ENCODE measurements at regions not wholly inside any gene's neighbourhood (a gene's known extent, or its start where the extent isn't known, plus 50 kb on each side); places are given as distances from the start of the nearest gene placed in this dataset.

- Histone ChIP-seq H3K9ac (ENCODE audit: extremely low read depth, insufficient read length, low read length) (no peak overlapping the region), H2BK120ac (ENCODE audit: low read depth, low read length, poor library complexity, severe bottlenecking) (no peak overlapping the region), H2BK15ac (ENCODE audit: low read depth, low read length) (no peak overlapping the region), H3K56ac (ENCODE audit: insufficient read length, low read depth, low read length) (no peak overlapping the region), H3K23ac (ENCODE audit: insufficient read length, low read depth, low read length) (no peak overlapping the region), H2AFZ (ENCODE audit: low read length) (no peak overlapping the region), H4K5ac (ENCODE audit: insufficient read length, low read depth, low read length) (no peak overlapping the region), H2AK5ac (ENCODE audit: insufficient read length, low read length) (no peak overlapping the region), H4K8ac (replicated peaks; ENCODE audit: insufficient read length, low read depth, low read length) (no peak overlapping the region), H3K27me3 (ENCODE audit: insufficient read depth, low read length) (no peaks in the 10 kb centered on the region; the same call in 1 of the 2 replicates), H2BK5ac (ENCODE audit: insufficient read length, low read length) (no peak overlapping the region), H4K20me1 (ENCODE audit: control insufficient read depth, insufficient read depth, insufficient read length) (no peaks in the 10 kb centered on the region), H3K18ac (ENCODE audit: insufficient read length, low read depth, low read length) (no peak overlapping the region), H3K4me1 (ENCODE audit: insufficient read depth, low read length) (no peaks in the 10 kb centered on the region), H3K9me3 (ENCODE audit: control insufficient read depth, low read depth, low read length) (no peaks in the 10 kb centered on the region), H3K79me1 (ENCODE audit: insufficient read depth, low read depth, low read length, poor library complexity, severe bottlenecking) (no peaks in the 10 kb centered on the region), H3K4ac (ENCODE audit: low read depth, low read length) (no peak overlapping the region), H3K4me2 (ENCODE audit: insufficient read depth, insufficient read length, low read length) (peak overlapping the region; percentile 37), H3K27ac (ENCODE audit: insufficient read length, low read depth, low read length) (no peak overlapping the region), H3K23me2 (ENCODE audit: insufficient read length, low read depth, low read length, poor library complexity, severe bottlenecking) (peaks cover 4% of the 10 kb centered on the region), H3K14ac (ENCODE audit: insufficient read depth, low read length) (peak overlapping the region; percentile 74), H3K79me2 (ENCODE audit: insufficient read depth, low read length) (no peaks in the 10 kb centered on the region), H2BK20ac (ENCODE audit: low read depth, low read length, poor library complexity, severe bottlenecking) (no peak overlapping the region), H3T11ph (ENCODE audit: low read length) (no peak overlapping the region), H2BK12ac (ENCODE audit: insufficient read length, low read depth, low read length) (no peak overlapping the region), H4K91ac (ENCODE audit: insufficient read length, low read depth, low read length) (no peak overlapping the region)
- peak; percentile 52 for DNase-seq
- Mint-ChIP-seq H3K4me3 (peak overlapping the region; percentile 60 to 73), H3K9me3 (peaks cover 0 to 7% of the 10 kb centered on the region in 2 experiments; a peak in 4 of 5 replicates), H3K27ac (no peak overlapping the region), H3K4me1 (peaks cover 16 to 19% of the 10 kb centered on the region in 2 experiments), H3K27me3 (ENCODE audit: low read depth) (peaks cover 37% of the 10 kb centered on the region), H3K36me3 (ENCODE audit: insufficient read depth in 1 of 3, low read depth in 3 of 3) (peaks cover 0 to 5% (median 0%) of the 10 kb centered on the region in 3 experiments; a peak in 1 of 7 replicates)
- no peak for TF ChIP-seq CTCF (conservative IDR thresholded peaks at IDR 0.05)
- WGBS (ENCODE audit: extremely low coverage, insufficient read length, low lambda C conversion rate): no CpG with 5 or more reads among the region's 97 CpGs
Observed at GRCh38 chr19:28793391-28794168, 419.4 kb downstream of the UQCRFS1 start.
